Renal cortex interstitium (tissue), 11 donors: ENCODE measurements at regions not wholly inside any gene's neighbourhood (a gene's known extent, or its start where the extent isn't known, plus 50 kb on each side); places are given as distances from the start of the nearest gene placed in this dataset.

Experiments
- DNase-seq, 11 donors: peaks; one replicate each; pipeline ENCODE4 v3.0.0-alpha.2; 2013; ENCODE audit warnings: low read depth in 9 of 11, low spot score in 4 of 11; ENCODE audit errors: extremely low read depth in 1 of 11

DNA sequence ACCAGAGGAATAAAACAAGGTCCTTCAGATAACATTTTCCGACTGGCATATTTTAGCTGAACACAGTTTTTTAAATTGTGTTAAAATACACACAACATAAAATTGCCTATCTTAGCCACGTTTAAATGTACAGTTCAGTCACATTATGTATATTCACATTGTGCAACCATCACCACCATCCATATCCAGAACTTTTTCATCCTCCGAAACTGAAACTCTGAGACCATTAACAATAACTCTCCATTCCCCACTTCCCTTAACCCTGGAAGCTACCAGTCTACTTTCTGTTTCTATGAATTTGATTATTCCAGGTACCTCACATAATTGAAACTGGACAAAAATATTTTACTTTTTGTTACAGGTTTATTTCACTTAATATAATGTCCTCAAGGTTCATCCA lies 213.3 kb downstream of the ETS1 start:
- no peak for DNase-seq

DNA sequence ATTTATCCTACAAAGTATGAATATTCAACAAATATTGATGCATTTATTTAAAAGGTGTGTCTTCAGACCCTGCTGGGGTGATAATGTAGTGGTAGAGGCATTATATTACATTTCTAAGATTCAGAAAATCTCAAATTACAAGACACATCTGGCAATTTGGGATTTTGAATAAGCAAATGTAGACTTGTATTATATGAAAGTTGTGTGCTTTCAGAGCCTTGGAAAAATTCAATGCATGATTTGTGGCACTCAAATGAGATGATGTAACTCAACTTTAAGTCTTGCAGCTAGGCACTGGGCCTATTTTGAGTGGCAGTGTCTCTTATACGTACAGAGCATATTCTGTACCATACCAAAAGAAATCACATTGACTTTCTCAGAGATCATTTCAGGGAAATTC lies 214.4 kb downstream of the ETS1 start:
- DNase-seq = no peak

DNA sequence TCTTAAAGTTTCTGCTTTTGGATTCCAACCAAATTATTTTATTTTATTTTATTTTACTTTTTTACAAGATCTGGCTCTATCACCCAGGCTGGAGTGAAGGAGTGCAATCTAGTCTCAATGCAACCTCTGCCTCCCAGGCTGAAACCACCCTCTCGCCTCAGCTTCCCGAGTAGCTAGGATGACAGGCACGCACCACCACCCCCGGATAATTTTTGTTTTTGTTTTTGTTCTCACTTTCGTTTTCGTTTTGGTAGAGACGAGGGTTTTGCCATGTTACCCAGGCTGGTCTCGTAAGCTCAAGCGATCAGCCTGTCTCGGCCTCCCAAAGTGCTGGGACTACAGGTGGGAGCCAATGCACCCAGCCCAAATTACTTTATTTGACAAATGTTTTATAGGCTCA lies 219.8 kb downstream of the ETS1 start:
- no peak for DNase-seq

DNA sequence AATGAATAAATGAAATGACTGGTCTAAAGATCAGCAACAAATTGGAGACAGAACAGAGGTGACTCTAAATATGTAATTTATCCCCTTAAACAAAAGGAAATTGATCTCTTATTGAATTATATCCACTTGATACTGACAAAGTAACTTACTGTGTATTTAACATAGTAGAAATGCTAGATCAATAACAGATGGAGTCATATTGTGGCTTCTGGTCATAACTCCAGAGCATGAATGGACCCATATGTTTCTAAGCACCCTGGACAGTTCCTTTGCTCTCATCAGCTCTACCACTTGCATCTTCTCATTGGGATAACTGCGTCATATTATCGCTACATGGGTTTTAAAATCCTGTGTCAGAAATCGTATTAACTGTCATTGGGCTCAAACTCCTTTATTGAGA lies 222.3 kb downstream of the ETS1 start:
- DNase-seq = peak in 9 of 11 donors; percentile 41 to 67 (median 57)

DNA sequence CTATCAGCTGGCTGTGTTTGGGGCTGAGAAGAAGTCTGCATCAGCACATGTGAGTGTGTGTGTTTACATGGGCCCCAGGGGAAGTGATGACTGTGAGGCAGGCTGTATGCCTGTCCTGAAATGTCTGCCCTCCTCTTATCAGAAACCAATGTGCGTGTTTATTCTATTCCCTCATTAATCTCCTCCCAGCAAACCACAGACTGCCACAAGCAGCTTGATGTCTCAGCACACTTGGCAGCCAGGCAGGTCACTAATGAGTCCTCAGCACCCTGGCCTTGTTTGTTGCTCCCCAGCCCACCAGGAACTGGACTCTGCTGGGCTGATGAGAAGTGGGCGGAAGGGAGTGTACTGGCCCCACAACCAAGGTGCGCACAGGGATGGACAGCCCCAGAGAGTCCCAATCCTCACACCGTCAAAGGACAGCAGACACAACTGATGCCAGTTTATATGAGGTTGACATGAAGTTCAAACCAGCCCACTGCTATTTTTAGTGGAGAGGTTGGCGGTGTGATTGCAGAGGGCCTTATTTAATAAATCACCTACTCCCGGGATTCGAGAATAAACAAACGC lies 225.8 kb downstream of the ETS1 start:
- DNase-seq = no peak

DNA sequence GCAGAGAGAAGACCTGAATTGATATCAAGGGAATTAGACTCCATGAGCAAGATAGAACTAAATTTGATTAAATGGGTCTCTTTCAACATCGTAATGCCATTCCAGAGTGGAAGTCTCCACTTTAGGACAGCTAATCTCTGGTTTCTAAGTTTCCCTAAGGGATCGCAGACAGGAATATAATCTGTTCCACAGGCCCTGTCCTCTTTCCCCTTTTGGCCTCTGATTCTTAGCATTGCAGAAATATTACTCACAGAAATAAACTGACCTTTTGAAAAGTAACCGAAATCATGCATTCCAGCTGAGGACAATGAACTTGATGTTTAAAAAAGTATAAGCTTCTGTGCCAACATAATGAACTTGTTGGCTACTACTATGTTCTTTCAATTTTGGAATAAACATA lies 227.8 kb downstream of the ETS1 start:
- no peak for DNase-seq

DNA sequence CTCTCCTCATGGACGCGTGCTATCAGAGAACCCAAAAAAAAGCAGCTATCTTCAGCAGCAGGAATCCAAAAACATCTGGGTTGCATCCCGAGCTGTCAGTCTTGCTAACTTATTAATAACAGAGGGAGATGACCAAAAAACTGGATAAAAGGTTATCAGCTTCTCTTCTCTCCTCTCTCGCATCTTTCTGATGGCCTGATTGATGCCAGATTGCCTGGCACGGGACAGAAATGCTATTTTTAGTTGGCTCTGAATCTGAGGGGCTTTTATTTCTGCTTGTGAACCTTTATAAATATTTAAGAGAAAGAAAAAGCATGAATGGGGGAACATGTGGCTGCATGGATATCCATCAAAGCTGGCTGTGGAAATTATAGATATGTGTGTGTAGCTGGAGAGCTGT lies 230.3 kb downstream of the ETS1 start:
- peak in 1 of 11 donors; percentile 28 for DNase-seq

DNA sequence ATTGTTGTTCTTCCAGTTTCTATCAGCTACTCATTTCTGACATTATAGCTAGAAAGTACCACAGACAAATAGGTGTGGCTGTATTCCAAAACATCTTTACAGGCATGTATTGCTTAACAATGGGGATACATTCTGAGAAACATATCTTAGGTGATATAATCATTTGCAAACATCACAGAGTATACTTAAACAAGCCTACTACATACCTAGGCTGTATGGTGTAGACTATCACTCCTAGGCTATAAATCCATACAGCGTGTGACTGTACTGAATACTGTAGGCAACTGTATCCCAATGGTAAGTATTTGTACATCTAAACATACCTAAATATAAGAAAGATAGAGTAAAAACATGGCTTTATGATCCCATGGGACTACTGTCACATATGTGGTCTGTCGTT lies 231.8 kb downstream of the ETS1 start:
- no peak for DNase-seq

DNA sequence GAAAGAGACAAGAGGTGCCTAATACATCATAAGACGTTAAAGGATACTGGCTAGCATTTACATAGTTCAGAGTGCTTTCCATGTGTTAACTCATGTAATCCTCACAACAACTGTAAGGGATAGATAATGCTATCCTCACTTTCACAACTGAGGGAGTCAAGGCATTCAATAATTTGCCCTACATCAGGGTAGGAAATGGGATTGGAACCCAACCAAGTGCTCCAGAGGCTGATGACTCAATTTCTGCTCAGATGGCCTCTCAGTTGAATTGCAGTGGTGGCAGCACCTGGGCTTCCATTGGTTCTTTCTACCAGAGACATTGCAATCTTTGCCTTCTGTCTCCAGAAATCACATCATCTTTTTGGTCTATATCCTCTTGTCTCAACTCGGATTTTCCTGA lies 232.9 kb downstream of the ETS1 start:
- DNase-seq = no peak

DNA sequence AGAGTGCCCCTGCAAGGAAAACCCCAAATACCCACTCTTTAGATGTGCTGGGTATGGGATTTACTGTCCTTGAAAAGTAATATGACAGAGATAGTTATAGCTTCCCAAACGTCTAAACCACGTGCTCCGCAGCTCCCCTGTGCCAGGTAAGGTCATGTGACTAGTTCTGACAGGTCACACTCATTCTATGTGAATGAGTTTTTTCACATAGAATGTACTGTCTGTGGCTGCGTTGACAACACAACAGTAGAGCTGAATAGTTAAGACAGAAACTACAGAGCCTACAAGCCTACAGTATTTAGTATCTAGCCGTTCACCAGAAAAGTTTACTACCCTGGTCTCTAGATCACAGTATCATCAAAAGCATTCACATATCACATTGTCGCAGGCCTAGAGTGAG lies 236.2 kb downstream of the ETS1 start:
- DNase-seq = no peak

DNA sequence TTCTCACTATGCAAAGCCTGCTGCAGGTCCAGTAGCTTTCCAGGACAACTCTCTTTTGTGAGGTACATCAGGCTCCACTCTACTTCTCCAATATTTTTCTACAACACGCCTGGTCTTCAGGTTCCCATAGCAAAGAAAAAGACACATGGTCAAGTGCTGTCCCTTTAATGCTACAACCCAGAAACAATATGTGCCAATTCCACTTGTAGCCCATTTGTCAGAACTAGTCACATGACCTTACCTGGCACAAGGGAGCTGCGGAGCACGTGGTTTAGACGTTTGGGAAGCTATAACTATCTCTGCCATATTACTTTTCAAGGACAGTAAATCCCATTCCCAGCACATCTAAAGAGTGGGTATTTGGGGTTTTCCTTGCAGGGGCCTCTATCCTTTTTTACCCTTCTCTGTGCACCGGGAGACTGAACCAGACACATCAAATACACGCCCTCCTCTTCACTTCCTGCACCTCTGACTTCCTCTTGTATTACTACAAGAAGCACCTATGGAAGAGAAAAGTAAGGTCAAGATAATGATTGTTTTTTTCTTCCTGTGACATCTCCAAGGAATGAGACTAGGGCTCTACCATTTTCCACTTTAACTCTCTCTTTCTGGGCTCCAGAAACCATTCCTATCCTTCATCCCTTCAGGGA lies 237.6 kb downstream of the ETS1 start:
- DNase-seq = no peak

DNA sequence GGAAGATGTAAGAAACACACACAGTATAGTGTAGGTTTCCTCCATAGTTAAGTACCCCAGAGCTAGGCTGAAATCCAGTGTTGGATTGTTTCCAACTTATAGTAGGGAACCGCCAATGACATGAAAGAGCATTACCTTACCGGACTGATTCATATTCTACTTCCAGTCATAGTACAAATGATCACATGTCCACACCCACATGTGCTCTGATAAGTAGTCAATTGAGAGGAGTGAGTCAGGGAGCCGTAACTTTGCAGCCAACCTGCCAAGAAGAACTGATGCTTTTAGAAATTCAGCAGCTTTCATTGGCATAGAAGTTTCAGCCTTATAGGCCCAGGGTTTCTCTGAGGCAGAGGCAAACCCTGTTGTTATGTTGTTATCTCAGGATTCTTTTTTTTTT lies 240.6 kb downstream of the ETS1 start:
- no peak for DNase-seq

DNA sequence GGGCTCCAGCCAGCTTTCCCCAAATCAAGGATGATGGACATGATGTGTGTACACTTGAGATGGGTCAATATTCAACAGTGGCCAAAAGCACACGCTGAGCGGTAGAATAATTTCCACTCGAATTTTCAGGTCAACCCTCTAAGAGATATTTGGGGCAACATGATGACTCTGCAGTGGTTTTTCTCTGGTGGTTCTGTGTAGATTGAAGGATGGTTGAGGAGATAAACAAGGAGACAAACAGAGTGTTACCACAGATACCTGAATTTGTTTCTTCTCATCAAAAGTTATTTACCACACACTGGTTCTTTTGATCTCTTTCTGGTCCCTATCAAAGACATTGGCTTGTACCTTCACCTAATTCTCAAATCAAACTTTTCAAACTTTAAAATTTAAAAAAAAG lies 242.0 kb downstream of the ETS1 start:
- DNase-seq = no peak

DNA sequence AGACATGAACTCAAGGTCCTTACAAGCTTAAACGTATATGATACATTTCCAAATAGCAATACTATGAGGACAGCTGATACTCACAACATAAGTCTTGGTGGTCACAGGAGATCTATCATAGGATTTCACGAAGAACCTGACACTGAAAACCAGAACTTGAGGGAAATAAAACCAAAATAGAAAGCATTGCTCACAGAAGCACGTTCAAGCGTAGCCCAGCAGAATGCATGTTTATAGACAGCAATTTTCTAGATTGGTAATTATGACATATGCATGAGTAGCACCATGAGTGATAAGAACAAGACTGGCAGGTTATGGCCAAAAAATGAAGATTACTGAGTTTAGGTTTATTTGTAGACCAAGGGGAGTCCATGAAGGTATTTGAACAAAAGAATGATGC lies 243.5 kb downstream of the ETS1 start:
- no peak for DNase-seq

DNA sequence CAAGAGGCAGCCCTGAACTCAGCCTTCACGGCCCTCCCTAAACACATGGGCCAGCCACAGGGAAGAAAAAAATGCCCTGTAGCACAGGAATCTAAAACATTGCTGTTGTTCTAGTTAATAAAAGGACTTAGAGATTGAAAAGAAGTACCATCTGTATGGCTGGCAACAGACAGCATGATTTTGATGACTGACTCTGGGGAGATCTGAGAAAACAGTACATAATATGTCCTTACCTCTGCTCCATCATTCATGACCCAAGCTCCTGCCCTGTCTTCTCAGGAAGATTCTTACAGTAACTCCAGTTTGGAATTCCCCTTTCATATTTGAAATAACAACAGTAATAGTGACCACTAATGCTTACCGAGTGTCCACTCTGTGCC lies 244.2 kb downstream of the ETS1 start:
- no peak for DNase-seq

DNA sequence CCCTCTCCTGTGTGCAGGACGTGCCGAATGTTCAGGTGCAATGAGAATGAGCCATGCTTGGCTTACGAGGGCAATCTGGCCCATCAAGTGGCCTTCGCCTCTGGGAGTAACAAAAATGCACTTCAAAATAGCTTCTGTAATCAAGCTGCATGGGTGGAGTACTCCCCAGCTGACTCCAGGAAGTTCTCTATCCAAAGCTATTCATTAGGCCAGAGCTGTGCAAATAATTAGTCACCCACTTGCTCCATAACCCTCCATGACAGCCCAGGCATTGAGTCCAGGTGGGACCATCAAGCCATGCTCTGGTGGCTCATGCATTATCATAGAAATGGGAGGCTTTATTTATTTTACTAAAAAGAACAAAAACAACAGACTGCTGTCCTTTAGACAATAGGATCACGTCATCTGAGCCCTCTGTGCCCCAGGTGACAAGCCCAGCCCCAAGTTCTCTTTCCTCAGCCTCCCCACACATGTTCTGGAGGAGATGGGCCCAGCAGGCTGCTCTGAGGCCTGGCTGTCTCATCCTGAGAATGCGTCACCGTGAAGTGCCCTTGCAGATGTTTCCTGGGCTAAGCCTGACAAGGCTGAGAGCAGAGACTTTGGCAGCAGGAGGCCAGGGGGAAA lies 244.7 kb downstream of the ETS1 start:
- DNase-seq = no peak

DNA sequence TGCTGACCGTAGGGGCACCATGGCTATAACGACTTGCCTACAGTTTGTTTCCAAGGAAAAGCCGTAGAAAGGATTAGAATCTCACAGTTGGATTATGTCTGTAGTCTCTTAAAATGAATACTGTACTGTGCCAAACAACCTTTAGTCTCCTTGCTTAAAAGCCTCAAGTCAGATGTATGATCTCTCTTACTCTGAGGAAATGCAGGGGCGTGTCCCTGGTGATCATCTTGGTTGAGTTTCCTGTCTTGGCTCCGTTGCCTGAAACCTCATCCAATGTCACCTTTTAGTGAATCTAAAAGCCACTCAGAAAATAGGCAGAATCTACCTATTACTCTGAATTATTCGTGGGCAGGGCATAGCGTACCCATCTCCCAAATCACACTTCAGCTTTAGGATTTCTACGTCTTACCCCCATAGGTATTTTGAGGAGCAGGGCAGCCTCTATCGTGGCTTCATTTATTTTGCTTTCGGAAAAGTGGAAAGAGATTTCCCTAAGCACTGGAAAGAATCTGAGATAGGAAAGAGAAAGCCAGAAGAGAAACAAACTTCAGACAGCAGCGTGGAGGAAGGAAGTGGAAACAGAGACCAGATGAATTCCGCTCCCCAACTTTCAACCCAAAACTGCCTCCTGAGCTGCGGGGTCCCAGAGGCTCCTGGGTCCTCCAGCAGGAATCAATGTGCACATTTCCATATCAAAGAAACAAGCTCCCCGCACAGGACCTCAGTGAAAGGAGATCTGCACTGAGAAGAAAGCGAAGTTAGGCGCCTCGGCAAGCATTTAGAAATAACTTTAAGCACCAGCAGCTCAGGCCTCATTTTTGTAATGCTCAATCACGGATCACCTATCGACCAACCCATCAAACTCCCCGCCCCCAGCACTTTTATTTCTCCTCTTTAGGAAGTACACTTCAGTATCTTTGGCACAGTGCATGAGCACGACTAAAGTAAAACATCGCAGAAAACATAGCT lies 245.8 kb downstream of the ETS1 start:
- no peak for DNase-seq

DNA sequence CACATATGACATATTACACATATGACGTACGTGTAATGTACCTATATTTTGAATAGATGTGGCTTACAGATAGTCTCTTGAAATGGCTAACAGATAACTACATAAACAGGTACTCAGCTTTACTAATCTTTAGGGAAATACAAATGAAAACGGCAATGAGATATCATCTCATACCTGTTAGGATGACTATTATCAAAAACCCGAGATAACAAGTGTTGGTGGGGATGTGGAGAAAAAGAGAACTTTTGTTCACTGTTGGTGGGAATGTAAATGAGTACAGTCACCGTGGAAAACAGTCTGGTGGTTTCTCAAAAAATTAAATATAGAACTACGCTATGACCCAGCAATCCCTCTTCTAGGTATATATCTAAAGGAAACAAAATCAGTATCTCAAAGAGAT lies 247.6 kb downstream of the ETS1 start:
- no peak for DNase-seq

DNA sequence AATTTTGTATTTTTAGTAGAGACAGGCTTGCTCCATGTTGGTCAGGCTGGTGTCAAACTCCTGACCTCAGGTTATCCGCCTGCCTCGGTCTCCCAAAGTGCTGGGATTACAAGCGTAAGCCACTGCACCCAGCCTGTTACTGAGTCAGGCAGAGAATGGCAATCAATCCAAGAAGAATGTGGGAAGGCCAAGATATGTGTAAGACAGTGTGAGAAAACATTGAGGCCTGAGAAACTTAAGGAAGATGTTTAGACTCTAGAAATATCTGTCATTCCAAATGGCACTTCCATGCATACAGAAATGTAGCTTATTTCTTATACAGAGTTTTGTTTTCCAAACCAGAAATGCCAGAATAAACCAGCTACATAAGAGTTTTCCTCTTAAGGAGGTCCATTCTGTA lies 248.5 kb downstream of the ETS1 start:
- no peak for DNase-seq

DNA sequence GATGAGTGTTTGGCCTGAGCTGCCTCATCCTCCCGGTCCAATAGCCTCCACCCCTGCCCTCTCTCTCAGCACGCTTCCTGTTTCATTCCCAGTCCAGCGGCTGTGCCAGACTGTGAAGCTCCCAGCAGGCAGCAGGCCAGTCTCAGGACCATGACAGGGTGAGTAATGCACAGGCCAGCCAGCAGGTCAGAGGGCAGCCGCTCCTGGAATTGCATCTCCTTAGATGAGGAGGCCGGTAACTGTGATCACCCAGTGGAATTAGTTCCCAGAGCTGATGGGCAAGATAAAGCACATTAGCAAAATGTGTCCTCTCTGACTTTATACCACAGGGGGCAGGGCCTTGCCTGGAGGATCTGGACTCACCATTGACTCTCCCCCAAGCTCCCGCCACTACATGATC lies 251.2 kb downstream of the ETS1 start:
- DNase-seq = peak in 2 of 11 donors; percentile 32 to 44
